ENCODE measurements at regions not wholly inside any gene's neighbourhood (a gene's known extent, or its start where the extent isn't known, plus 50 kb on each side); places are given as distances from the start of the nearest gene placed in this dataset.

- TF ChIP-seq CTCF (IDR thresholded peaks at IDR 0.05): no peak
- TF ChIP-seq POLR2A (IDR thresholded peaks at IDR 0.05): no peak
These were observed 281.0 kb downstream of the OXSM start for GRCh38 chr3:26070854-26071253.

Data from tibial nerve (tissue), 3 donors.